NCI-H2107 (cell line): ENCODE measurements at regions not wholly inside any gene's neighbourhood (a gene's known extent, or its start where the extent isn't known, plus 50 kb on each side); places are given as distances from the start of the nearest gene placed in this dataset.
A peak's percentile ranks its signal among the peaks of the same experiment; 100 is the strongest.
"Not testable (repeated sequence)": the region's sequence is repeated elsewhere in the genome, so short reads cannot be mapped to it uniquely, and the experiment has no call there.

Source experiments
- DNase-seq: peaks from one replicate; lab custom pipeline; 2025; lab: John Stamatoyannopoulos, UW

- DNase-seq, result no peak
Observed at GRCh38 chr7:112540839-112541577, 60.2 kb downstream of the LSMEM1 start.

GRCh38 chr7:112546723-112547513 is 66.1 kb downstream of the LSMEM1 start:
- no peak for DNase-seq

- DNase-seq, result no peak
Observed at GRCh38 chr7:112547916-112548315, 67.1 kb downstream of the LSMEM1 start.

GRCh38 chr7:112550468-112551060 is 69.8 kb downstream of the LSMEM1 start:
- DNase-seq, result peak; percentile 43

- not testable (repeated sequence) for DNase-seq
Observed at GRCh38 chr7:112551521-112551920, 70.7 kb downstream of the LSMEM1 start.

- DNase-seq, result no peak
Observed at GRCh38 chr7:112554591-112554990, 73.8 kb downstream of the LSMEM1 start.

GRCh38 chr7:112556633-112557032 is 75.8 kb downstream of the LSMEM1 start:
- DNase-seq, result no peak

GRCh38 chr7:112566442-112567324 is 85.9 kb downstream of the LSMEM1 start:
- DNase-seq, result no peak

- DNase-seq, result no peak
Observed at GRCh38 chr7:112567388-112567787, 86.6 kb downstream of the LSMEM1 start.

- no peak for DNase-seq
Observed at GRCh38 chr7:112571852-112572607, 91.2 kb downstream of the LSMEM1 start.

GRCh38 chr7:112572669-112573301 is 92.0 kb downstream of the LSMEM1 start:
- no peak for DNase-seq

GRCh38 chr7:112573302-112574039 is 92.7 kb downstream of the LSMEM1 start:
- DNase-seq, result no peak

GRCh38 chr7:112575864-112576263 is 95.1 kb downstream of the LSMEM1 start:
- no peak for DNase-seq

GRCh38 chr7:112579388-112579787 is 98.6 kb downstream of the LSMEM1 start:
- DNase-seq, result no peak

- no peak for DNase-seq
Observed at GRCh38 chr7:112580717-112581435, 100.1 kb downstream of the LSMEM1 start.

- DNase-seq, result no peak
Observed at GRCh38 chr7:112581529-112581928, 100.7 kb downstream of the LSMEM1 start.

- no peak for DNase-seq
Observed at GRCh38 chr7:112584290-112584689, 103.5 kb downstream of the LSMEM1 start.

- DNase-seq, result no peak
Observed at GRCh38 chr7:112587504-112587903, 106.7 kb downstream of the LSMEM1 start.

GRCh38 chr7:112592565-112593263 is 111.9 kb downstream of the LSMEM1 start:
- not testable (repeated sequence) for DNase-seq
